ENCODE measurements at regions not wholly inside any gene's neighbourhood (a gene's known extent, or its start where the extent isn't known, plus 50 kb on each side); places are given as distances from the start of the nearest gene placed in this dataset.

DNA sequence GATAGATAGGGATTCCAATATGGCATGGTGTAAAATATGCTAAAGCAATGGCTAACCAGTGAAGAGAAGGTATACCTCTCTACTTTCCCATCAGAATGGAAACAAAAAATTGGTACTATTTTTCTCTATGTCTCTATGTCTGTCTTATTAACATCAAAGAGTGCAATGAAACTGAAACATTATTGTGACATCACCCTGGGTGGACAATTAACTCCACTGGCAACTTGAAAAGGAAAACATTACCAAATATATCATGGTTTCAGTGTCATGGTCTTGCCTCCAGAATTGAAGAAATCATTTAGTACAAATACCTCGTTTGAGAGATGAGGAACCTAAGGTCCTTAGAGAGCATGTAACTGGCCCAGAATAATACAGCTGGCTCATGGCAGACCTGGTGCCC is 1132.5 kb upstream of the MAP3K7 start:
- Histone ChIP-seq H3K9me3 (ENCODE audit: control extremely low read depth in 1 of 5, control insufficient read depth in 4 of 5, insufficient read depth in 2 of 5, low read depth in 1 of 5, low read length in 4 of 5) (no peaks in the 10 kb centered on the region), H3K4me3 (ENCODE audit: control insufficient read depth in 1 of 7, extremely low read depth in 1 of 7, insufficient read depth in 4 of 7, low read depth in 2 of 7, low read length in 6 of 7) (no peak overlapping the region), H3K27me3 (replicated peaks in 2 of 5; ENCODE audit: control insufficient read depth in 4 of 5, insufficient read depth in 5 of 5, low read length in 4 of 5) (no peaks in the 10 kb centered on the region), H3K4me1 (ENCODE audit: control extremely low read depth in 1 of 4, control insufficient read depth in 4 of 4, insufficient read depth in 4 of 4, low read length in 3 of 4) (no peaks in the 10 kb centered on the region), H3K27ac (ENCODE audit: insufficient read depth in 1 of 2, low read depth in 1 of 2, low read length in 2 of 2, poor library complexity in 1 of 2, severe bottlenecking in 2 of 2) (no peak overlapping the region), H3K36me3 (ENCODE audit: control insufficient read depth in 4 of 4, insufficient read depth in 4 of 4, low read length in 3 of 4) (no peaks in the 10 kb centered on the region)
- CTCF ChIA-PET, result no interaction called here
- WGBS (ENCODE audit: insufficient coverage), result 38% methylated on average over 1 of the region's 1 CpG
- DNase-seq, result no peak
- POLR2A ChIA-PET, result no interaction called here

- no peaks in the 10 kb centered on the region for H3K9me3 ChIP-seq (ENCODE audit: control extremely low read depth in 1 of 5, control insufficient read depth in 4 of 5, insufficient read depth in 2 of 5, low read depth in 1 of 5, low read length in 4 of 5)
These were observed 1131.3 kb upstream of the MAP3K7 start for GRCh38 chr6:91718198-91718597.

GRCh38 chr6:91717094-91717493 is 1130.2 kb upstream of the MAP3K7 start:
- H3K36me3 ChIP-seq (ENCODE audit: control insufficient read depth in 4 of 4, insufficient read depth in 4 of 4, low read length in 3 of 4), result no peaks in the 10 kb centered on the region
- no peak overlapping the region for H3K27ac ChIP-seq (ENCODE audit: insufficient read depth in 1 of 2, low read depth in 1 of 2, low read length in 2 of 2, poor library complexity in 1 of 2, severe bottlenecking in 2 of 2)
- H3K4me3 ChIP-seq (ENCODE audit: control insufficient read depth in 1 of 7, extremely low read depth in 1 of 7, insufficient read depth in 4 of 7, low read depth in 2 of 7, low read length in 6 of 7), result no peak overlapping the region
- ChIA-PET POLR2A (no interaction called here), CTCF (no interaction called here)
- no peaks in the 10 kb centered on the region for H3K27me3 ChIP-seq (replicated peaks in 2 of 5; ENCODE audit: control insufficient read depth in 4 of 5, insufficient read depth in 5 of 5, low read length in 4 of 5)
- H3K9me3 ChIP-seq (ENCODE audit: control extremely low read depth in 1 of 5, control insufficient read depth in 4 of 5, insufficient read depth in 2 of 5, low read depth in 1 of 5, low read length in 4 of 5), result no peaks in the 10 kb centered on the region
- no peaks in the 10 kb centered on the region for H3K4me1 ChIP-seq (ENCODE audit: control extremely low read depth in 1 of 4, control insufficient read depth in 4 of 4, insufficient read depth in 4 of 4, low read length in 3 of 4)
- DNase-seq, result no peak

More at GRCh38 chr6:91718198-91718597, 1131.3 kb upstream of the MAP3K7 start:
- WGBS (ENCODE audit: insufficient coverage), result no CpG with 5 or more reads among the region's 2 CpGs
- Histone ChIP-seq H3K36me3 (ENCODE audit: control insufficient read depth in 4 of 4, insufficient read depth in 4 of 4, low read length in 3 of 4) (no peaks in the 10 kb centered on the region), H3K4me1 (ENCODE audit: control extremely low read depth in 1 of 4, control insufficient read depth in 4 of 4, insufficient read depth in 4 of 4, low read length in 3 of 4) (no peaks in the 10 kb centered on the region), H3K4me3 (ENCODE audit: control insufficient read depth in 1 of 7, extremely low read depth in 1 of 7, insufficient read depth in 4 of 7, low read depth in 2 of 7, low read length in 6 of 7) (no peak overlapping the region), H3K27ac (ENCODE audit: insufficient read depth in 1 of 2, low read depth in 1 of 2, low read length in 2 of 2, poor library complexity in 1 of 2, severe bottlenecking in 2 of 2) (no peak overlapping the region), H3K27me3 (replicated peaks in 2 of 5; ENCODE audit: control insufficient read depth in 4 of 5, insufficient read depth in 5 of 5, low read length in 4 of 5) (no peaks in the 10 kb centered on the region)
- no peak for DNase-seq
- ChIA-PET CTCF (no interaction called here), POLR2A (no interaction called here)

- ChIA-PET POLR2A (no interaction called here), CTCF (no interaction called here)
- DNase-seq, result no peak
- 100% methylated on average over 2 of the region's 3 CpGs for WGBS (ENCODE audit: insufficient coverage)
- Histone ChIP-seq H3K36me3 (ENCODE audit: control insufficient read depth in 4 of 4, insufficient read depth in 4 of 4, low read length in 3 of 4) (no peaks in the 10 kb centered on the region), H3K27me3 (replicated peaks in 2 of 5; ENCODE audit: control insufficient read depth in 4 of 5, insufficient read depth in 5 of 5, low read length in 4 of 5) (no peaks in the 10 kb centered on the region), H3K4me1 (ENCODE audit: control extremely low read depth in 1 of 4, control insufficient read depth in 4 of 4, insufficient read depth in 4 of 4, low read length in 3 of 4) (no peaks in the 10 kb centered on the region), H3K27ac (ENCODE audit: insufficient read depth in 1 of 2, low read depth in 1 of 2, low read length in 2 of 2, poor library complexity in 1 of 2, severe bottlenecking in 2 of 2) (no peak overlapping the region), H3K9me3 (ENCODE audit: control extremely low read depth in 1 of 5, control insufficient read depth in 4 of 5, insufficient read depth in 2 of 5, low read depth in 1 of 5, low read length in 4 of 5) (no peaks in the 10 kb centered on the region), H3K4me3 (ENCODE audit: control insufficient read depth in 1 of 7, extremely low read depth in 1 of 7, insufficient read depth in 4 of 7, low read depth in 2 of 7, low read length in 6 of 7) (no peak overlapping the region)
These were observed 1129.5 kb upstream of the MAP3K7 start for GRCh38 chr6:91716361-91716760.

DNA sequence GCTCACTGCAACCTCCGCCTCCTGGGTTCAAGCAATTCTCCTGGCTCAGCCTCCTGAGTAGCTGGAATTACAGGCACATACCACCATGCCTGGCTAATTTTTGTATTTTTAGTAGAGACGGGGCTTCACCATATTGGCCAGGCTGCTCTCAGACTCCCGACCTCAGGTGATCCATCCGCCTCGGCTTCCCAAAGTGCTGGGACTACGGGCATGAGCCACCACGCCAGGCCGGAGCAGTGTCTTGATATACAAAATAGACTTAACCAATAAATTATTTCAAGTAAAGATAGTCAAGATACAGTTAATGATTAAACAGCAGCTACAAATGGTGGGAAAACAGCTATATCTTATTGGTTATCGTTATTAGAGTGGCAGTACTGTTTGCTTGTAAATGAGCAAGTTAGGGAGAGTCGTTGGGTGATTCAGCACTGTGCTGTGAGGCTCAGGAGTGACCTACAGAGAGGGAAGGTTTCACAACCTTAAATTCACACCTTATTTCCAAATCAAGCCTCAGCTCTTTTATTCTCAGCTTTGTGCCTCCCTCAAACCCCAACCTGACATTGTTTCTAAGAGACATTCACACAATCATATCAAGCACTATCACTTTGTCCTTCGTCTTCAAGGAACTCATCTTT is 1128.4 kb upstream of the MAP3K7 start:
- no peak for DNase-seq
- H3K27ac ChIP-seq (ENCODE audit: insufficient read depth in 1 of 2, low read depth in 1 of 2, low read length in 2 of 2, poor library complexity in 1 of 2, severe bottlenecking in 2 of 2), result no peak overlapping the region
- no peaks in the 10 kb centered on the region for H3K27me3 ChIP-seq (replicated peaks in 2 of 5; ENCODE audit: control insufficient read depth in 4 of 5, insufficient read depth in 5 of 5, low read length in 4 of 5)
- WGBS (ENCODE audit: insufficient coverage), result 100% methylated on average over 2 of the region's 11 CpGs
- CTCF ChIA-PET, result no interaction called here
- H3K4me3 ChIP-seq (ENCODE audit: control insufficient read depth in 1 of 7, extremely low read depth in 1 of 7, insufficient read depth in 4 of 7, low read depth in 2 of 7, low read length in 6 of 7), result no peak overlapping the region
- no peaks in the 10 kb centered on the region for H3K4me1 ChIP-seq (ENCODE audit: control extremely low read depth in 1 of 4, control insufficient read depth in 4 of 4, insufficient read depth in 4 of 4, low read length in 3 of 4)
- POLR2A ChIA-PET, result no interaction called here
- no peaks in the 10 kb centered on the region for H3K9me3 ChIP-seq (ENCODE audit: control extremely low read depth in 1 of 5, control insufficient read depth in 4 of 5, insufficient read depth in 2 of 5, low read depth in 1 of 5, low read length in 4 of 5)
- no peaks in the 10 kb centered on the region for H3K36me3 ChIP-seq (ENCODE audit: control insufficient read depth in 4 of 4, insufficient read depth in 4 of 4, low read length in 3 of 4)

GRCh38 chr6:91713911-91714310 is 1127.0 kb upstream of the MAP3K7 start:
- H3K27ac ChIP-seq (ENCODE audit: insufficient read depth in 1 of 2, low read depth in 1 of 2, low read length in 2 of 2, poor library complexity in 1 of 2, severe bottlenecking in 2 of 2), result no peak overlapping the region
- POLR2A ChIA-PET, result no interaction called here
- no peak overlapping the region for H3K4me3 ChIP-seq (ENCODE audit: control insufficient read depth in 1 of 7, extremely low read depth in 1 of 7, insufficient read depth in 4 of 7, low read depth in 2 of 7, low read length in 6 of 7)
- no peaks in the 10 kb centered on the region for H3K4me1 ChIP-seq (ENCODE audit: control extremely low read depth in 1 of 4, control insufficient read depth in 4 of 4, insufficient read depth in 4 of 4, low read length in 3 of 4)
- H3K9me3 ChIP-seq (ENCODE audit: control extremely low read depth in 1 of 5, control insufficient read depth in 4 of 5, insufficient read depth in 2 of 5, low read depth in 1 of 5, low read length in 4 of 5), result no peaks in the 10 kb centered on the region
- CTCF ChIA-PET, result no interaction called here
- DNase-seq, result no peak
- no peaks in the 10 kb centered on the region for H3K36me3 ChIP-seq (ENCODE audit: control insufficient read depth in 4 of 4, insufficient read depth in 4 of 4, low read length in 3 of 4)
- H3K27me3 ChIP-seq (replicated peaks in 2 of 5; ENCODE audit: control insufficient read depth in 4 of 5, insufficient read depth in 5 of 5, low read length in 4 of 5), result no peaks in the 10 kb centered on the region

GRCh38 chr6:91711518-91711917 is 1124.6 kb upstream of the MAP3K7 start:
- DNase-seq, result no peak
- CTCF ChIA-PET, result interaction anchor here (0.6 kb wide), 1 partner anchor 1854 kb away, joined by 3 read pairs; no protein-coding TSS in a partner anchor
- no peaks in the 10 kb centered on the region for H3K4me1 ChIP-seq (ENCODE audit: control extremely low read depth in 1 of 4, control insufficient read depth in 4 of 4, insufficient read depth in 4 of 4, low read length in 3 of 4)
- WGBS (ENCODE audit: insufficient coverage), result 83% methylated on average over 2 of the region's 2 CpGs
- H3K27ac ChIP-seq (ENCODE audit: insufficient read depth in 1 of 2, low read depth in 1 of 2, low read length in 2 of 2, poor library complexity in 1 of 2, severe bottlenecking in 2 of 2), result no peak overlapping the region
- H3K9me3 ChIP-seq (ENCODE audit: control extremely low read depth in 1 of 5, control insufficient read depth in 4 of 5, insufficient read depth in 2 of 5, low read depth in 1 of 5, low read length in 4 of 5), result no peaks in the 10 kb centered on the region
- POLR2A ChIA-PET, result no interaction called here
- H3K4me3 ChIP-seq (ENCODE audit: control insufficient read depth in 1 of 7, extremely low read depth in 1 of 7, insufficient read depth in 4 of 7, low read depth in 2 of 7, low read length in 6 of 7), result no peak overlapping the region
- H3K27me3 ChIP-seq (replicated peaks in 2 of 5; ENCODE audit: control insufficient read depth in 4 of 5, insufficient read depth in 5 of 5, low read length in 4 of 5), result no peaks in the 10 kb centered on the region
- H3K36me3 ChIP-seq (ENCODE audit: control insufficient read depth in 4 of 4, insufficient read depth in 4 of 4, low read length in 3 of 4), result no peaks in the 10 kb centered on the region

Measured in common myeloid progenitor, CD34-positive (primary cell).